ENCODE measurements at regions not wholly inside any gene's neighbourhood (a gene's known extent, or its start where the extent isn't known, plus 50 kb on each side); places are given as distances from the start of the nearest gene placed in this dataset.

DNA sequence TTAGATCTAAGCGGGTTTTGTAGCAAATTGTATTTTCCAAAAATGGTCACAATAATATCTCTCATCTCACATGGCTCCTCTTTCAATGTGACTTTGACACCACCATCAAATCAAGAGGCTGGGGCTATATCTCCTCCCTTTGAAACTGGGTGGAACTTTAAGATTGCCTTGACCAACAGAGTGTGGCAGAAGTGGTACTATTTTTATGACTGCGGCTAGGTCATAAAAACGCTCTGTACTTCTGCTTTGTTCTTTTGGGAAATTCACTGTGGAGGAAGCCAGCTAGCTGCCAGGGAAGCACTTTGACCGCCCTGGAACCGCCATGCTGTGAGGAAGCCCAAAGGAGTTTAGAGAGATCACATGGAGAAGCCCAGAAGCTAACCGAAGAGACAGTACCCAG lies 50.7 kb upstream of the ACOT11 start:
- Histone ChIP-seq H3K27ac (ENCODE audit: extremely low read depth, low read depth, low read length) (no peak overlapping the region), H3K36me3 (ENCODE audit: control insufficient read depth in 2 of 2, insufficient read depth in 1 of 2, low read length in 2 of 2) (no peaks in the 10 kb centered on the region), H3K4me1 (ENCODE audit: control insufficient read depth, insufficient read depth, low read length) (peaks cover 3% of the 10 kb centered on the region; the same call in 1 of the 2 replicates), H3K9me3 (ENCODE audit: control insufficient read depth, insufficient read depth, low read depth, low read length) (no peaks in the 10 kb centered on the region), H3K4me3 (ENCODE audit: low read depth, low read length) (no peak overlapping the region)
- ChIA-PET CTCF (no interaction called here), POLR2A (no interaction called here)
- no peak for TF ChIP-seq ZNF610 (tag by site-specific recombination; IDR thresholded peaks at IDR 0.05; ENCODE audit: borderline replicate concordance)
- no peak for TF ChIP-seq REPIN1 (tag by site-specific recombination; IDR thresholded peaks at IDR 0.05; ENCODE audit: low read depth)
- no peak for TF ChIP-seq ZSCAN23 (tag by site-specific recombination; IDR thresholded peaks at IDR 0.05)
- TF ChIP-seq, protein P1, sequence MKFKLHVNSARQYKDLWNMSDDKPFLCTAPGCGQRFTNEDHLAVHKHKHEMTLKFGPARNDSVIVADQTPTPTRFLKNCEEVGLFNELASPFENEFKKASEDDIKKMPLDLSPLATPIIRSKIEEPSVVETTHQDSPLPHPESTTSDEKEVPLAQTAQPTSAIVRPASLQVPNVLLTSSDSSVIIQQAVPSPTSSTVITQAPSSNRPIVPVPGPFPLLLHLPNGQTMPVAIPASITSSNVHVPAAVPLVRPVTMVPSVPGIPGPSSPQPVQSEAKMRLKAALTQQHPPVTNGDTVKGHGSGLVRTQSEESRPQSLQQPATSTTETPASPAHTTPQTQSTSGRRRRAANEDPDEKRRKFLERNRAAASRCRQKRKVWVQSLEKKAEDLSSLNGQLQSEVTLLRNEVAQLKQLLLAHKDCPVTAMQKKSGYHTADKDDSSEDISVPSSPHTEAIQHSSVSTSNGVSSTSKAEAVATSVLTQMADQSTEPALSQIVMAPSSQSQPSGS (tag by site-specific recombination; IDR thresholded peaks at IDR 0.05; ENCODE audit: low read depth): no peak
- TF ChIP-seq, protein P2, sequence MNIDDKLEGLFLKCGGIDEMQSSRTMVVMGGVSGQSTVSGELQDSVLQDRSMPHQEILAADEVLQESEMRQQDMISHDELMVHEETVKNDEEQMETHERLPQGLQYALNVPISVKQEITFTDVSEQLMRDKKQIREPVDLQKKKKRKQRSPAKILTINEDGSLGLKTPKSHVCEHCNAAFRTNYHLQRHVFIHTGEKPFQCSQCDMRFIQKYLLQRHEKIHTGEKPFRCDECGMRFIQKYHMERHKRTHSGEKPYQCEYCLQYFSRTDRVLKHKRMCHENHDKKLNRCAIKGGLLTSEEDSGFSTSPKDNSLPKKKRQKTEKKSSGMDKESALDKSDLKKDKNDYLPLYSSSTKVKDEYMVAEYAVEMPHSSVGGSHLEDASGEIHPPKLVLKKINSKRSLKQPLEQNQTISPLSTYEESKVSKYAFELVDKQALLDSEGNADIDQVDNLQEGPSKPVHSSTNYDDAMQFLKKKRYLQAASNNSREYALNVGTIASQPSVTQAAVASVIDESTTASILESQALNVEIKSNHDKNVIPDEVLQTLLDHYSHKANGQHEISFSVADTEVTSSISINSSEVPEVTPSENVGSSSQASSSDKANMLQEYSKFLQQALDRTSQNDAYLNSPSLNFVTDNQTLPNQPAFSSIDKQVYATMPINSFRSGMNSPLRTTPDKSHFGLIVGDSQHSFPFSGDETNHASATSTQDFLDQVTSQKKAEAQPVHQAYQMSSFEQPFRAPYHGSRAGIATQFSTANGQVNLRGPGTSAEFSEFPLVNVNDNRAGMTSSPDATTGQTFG (tag by site-specific recombination; IDR thresholded peaks at IDR 0.05; ENCODE audit: borderline replicate concordance): no peak
- TF ChIP-seq ZBTB1 (tag by site-specific recombination; IDR thresholded peaks at IDR 0.05): no peak

DNA sequence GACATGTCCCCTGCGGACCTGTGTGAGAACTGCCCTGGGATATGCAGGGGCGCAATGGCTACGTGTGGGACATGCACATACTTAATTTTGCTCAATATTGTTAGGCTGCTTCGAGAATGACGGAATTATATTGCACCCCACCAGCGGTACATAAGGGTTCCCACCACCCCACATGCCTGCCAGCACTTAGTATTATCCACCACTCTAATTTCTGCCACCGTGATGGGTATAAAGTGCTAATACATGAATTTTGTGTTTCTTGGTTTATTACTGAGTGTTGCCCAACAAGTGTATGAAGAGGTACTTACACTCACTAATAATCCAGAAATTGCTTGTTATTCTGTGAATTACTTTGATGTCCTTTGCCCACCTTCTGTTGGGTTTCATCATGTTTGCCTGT lies 52.1 kb upstream of the ACOT11 start:
- TF ChIP-seq ZNF585B (tag by site-specific recombination; IDR thresholded peaks at IDR 0.05) (no peak), ZNF184 (tag by site-specific recombination; IDR thresholded peaks at IDR 0.05) (peak; percentile 93), ZNF121 (tag by site-specific recombination; IDR thresholded peaks at IDR 0.05) (no peak)
- Histone ChIP-seq H3K9me3 (ENCODE audit: control insufficient read depth, insufficient read depth, low read depth, low read length) (no peaks in the 10 kb centered on the region), H3K36me3 (ENCODE audit: control insufficient read depth in 2 of 2, insufficient read depth in 1 of 2, low read length in 2 of 2) (no peaks in the 10 kb centered on the region), H3K4me3 (ENCODE audit: low read depth, low read length) (no peak overlapping the region), H3K27ac (ENCODE audit: extremely low read depth, low read depth, low read length) (no peak overlapping the region), H3K4me1 (ENCODE audit: control insufficient read depth, insufficient read depth, low read length) (peaks cover 3% of the 10 kb centered on the region; the same call in 1 of the 2 replicates)
- CTCF ChIA-PET: no interaction called here
- POLR2A ChIA-PET: no interaction called here

DNA sequence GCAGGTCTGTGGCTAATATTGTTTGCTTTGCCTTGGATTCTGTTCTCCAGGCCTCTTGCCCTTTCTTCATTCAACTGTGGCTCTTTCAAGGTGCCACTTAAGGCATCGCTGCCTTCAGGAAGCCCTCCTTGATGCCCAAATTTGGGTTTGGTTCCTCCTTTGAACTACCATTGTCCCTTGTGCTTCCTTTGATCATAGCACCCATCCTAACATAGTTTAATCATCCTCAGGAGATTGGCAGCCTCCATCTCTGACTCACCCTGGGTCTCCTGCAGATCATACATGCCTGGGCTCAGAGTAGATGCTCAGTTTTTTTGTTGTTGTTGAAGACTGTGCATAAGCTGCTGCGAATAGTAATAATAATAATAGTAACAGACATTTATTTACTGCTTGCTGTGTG lies 54.4 kb upstream of the ACOT11 start:
- H3K9me3 ChIP-seq (ENCODE audit: control insufficient read depth, insufficient read depth, low read depth, low read length): no peaks in the 10 kb centered on the region
- TF ChIP-seq ZFP41 (tag by site-specific recombination; IDR thresholded peaks at IDR 0.05; ENCODE audit: borderline replicate concordance): no peak
- no peak for TF ChIP-seq ZBTB48 (tag by site-specific recombination; IDR thresholded peaks at IDR 0.05)
- TF ChIP-seq ZBTB8A (tag by site-specific recombination; IDR thresholded peaks at IDR 0.05): no peak
- TF ChIP-seq ZSCAN16 (tag by site-specific recombination; IDR thresholded peaks at IDR 0.05): no peak
- TF ChIP-seq ZNF791 (tag by site-specific recombination; IDR thresholded peaks at IDR 0.05): no peak
- TF ChIP-seq ZNF416 (tag by site-specific recombination; IDR thresholded peaks at IDR 0.05): no peak
- no peak for TF ChIP-seq ZNF596 (tag by site-specific recombination; IDR thresholded peaks at IDR 0.05)
- TF ChIP-seq ZNF112 (tag by site-specific recombination; IDR thresholded peaks at IDR 0.05): no peak
- no peak for TF ChIP-seq ZNF391 (tag by site-specific recombination; IDR thresholded peaks at IDR 0.05; ENCODE audit: borderline replicate concordance, low read depth)
- TF ChIP-seq ZNF16 (tag by site-specific recombination; IDR thresholded peaks at IDR 0.05; ENCODE audit: low read depth): no peak
- no peak for TF ChIP-seq YY1 (tag by site-specific recombination; IDR thresholded peaks at IDR 0.05)
- TF ChIP-seq ZBTB1 (tag by site-specific recombination; IDR thresholded peaks at IDR 0.05): no peak
- ChIA-PET CTCF (no interaction called here), POLR2A (no interaction called here)
- no peaks in the 10 kb centered on the region; the same call in 1 of the 2 replicates for H3K4me1 ChIP-seq (ENCODE audit: control insufficient read depth, insufficient read depth, low read length)
- no peaks in the 10 kb centered on the region for H3K36me3 ChIP-seq (ENCODE audit: control insufficient read depth in 2 of 2, insufficient read depth in 1 of 2, low read length in 2 of 2)
- no peak overlapping the region for H3K27ac ChIP-seq (ENCODE audit: extremely low read depth, low read depth, low read length)
- H3K4me3 ChIP-seq (ENCODE audit: low read depth, low read length): no peak overlapping the region

All from HEK293 (cell line).